Osteoblast (primary cell): ENCODE measurements at regions not wholly inside any gene's neighbourhood (a gene's known extent, or its start where the extent isn't known, plus 50 kb on each side); places are given as distances from the start of the nearest gene placed in this dataset.

Source experiments
- DNase-seq: peaks from one replicate; pipeline ENCODE4 v3.0.0; 2011; ENCODE audit warnings: low spot score, mixed read lengths; ENCODE audit not compliant: insufficient read length; ENCODE audit errors: missing footprints
- H2AFZ ChIP-seq: 2 replicates; pipeline ENCODE4 v1.6.0; 2011; ENCODE audit warnings: mild to moderate bottlenecking, low read length
- H3K27ac ChIP-seq: 2 replicates; pipeline ENCODE4 v1.5.1; 2011; ENCODE audit warnings: mild to moderate bottlenecking, low read depth, low read length, moderate library complexity
- H3K27me3 ChIP-seq: 2 replicates; pipeline ENCODE4 v1.6.0; 2012; ENCODE audit warnings: mild to moderate bottlenecking, control low read depth, inconsistent platforms, low read length, moderate library complexity; ENCODE audit not compliant: insufficient read depth
- H3K36me3 ChIP-seq: 2 replicates; pipeline ENCODE4 v1.5.1; 2011; ENCODE audit warnings: mild to moderate bottlenecking, low read length, control low read depth, moderate library complexity; ENCODE audit not compliant: insufficient read depth
- H3K4me1 ChIP-seq: 2 replicates; pipeline ENCODE4 v1.5.1; 2011; ENCODE audit warnings: mild to moderate bottlenecking, low read length, control low read depth, moderate library complexity; ENCODE audit not compliant: insufficient read depth
- H3K4me2 ChIP-seq: 2 replicates; pipeline ENCODE4 v1.6.0; 2011; ENCODE audit warnings: mild to moderate bottlenecking, low read length; ENCODE audit not compliant: insufficient read depth
- H3K4me3 ChIP-seq: fragments of 200-600 bp; sonication (generic); 3 replicates; pipeline ENCODE4 v1.5.1; 2012; ENCODE audit warnings: mild to moderate bottlenecking, low read length, inconsistent platforms; ENCODE audit not compliant: insufficient read depth
- H3K79me2 ChIP-seq: 2 replicates; pipeline ENCODE4 v1.6.0; 2012; ENCODE audit warnings: mild to moderate bottlenecking, low read length, control low read depth, inconsistent platforms; ENCODE audit not compliant: insufficient read depth
- H3K9me3 ChIP-seq: 2 replicates; pipeline ENCODE4 v1.5.1; 2011; ENCODE audit warnings: low read depth, low read length, control low read depth
- H4K20me1 ChIP-seq: 2 replicates; pipeline ENCODE4 v1.6.0; 2012; ENCODE audit warnings: mild to moderate bottlenecking, low read length, control low read depth; ENCODE audit not compliant: insufficient read depth
- CTCF ChIP-seq: IDR thresholded peaks from 2 replicates; pipeline ENCODE4 v1.5.1; 2011; ENCODE audit warnings: mild to moderate bottlenecking, low read depth, low read length, moderate library complexity; ENCODE audit errors: extremely low read depth

GRCh38 chr2:21289989-21290388 lies 166.2 kb downstream of the TDRD15 start:
- TF ChIP-seq CTCF: no peak
- H3K4me3 ChIP-seq: no peak overlapping the region
- peak; percentile 38 for DNase-seq
- H4K20me1 ChIP-seq: no peaks in the 10 kb centered on the region
- H3K27me3 ChIP-seq: no peaks in the 10 kb centered on the region
- H3K9me3 ChIP-seq: peaks cover 2% of the 10 kb centered on the region
- no peak overlapping the region for H3K27ac ChIP-seq
- H3K79me2 ChIP-seq: no peaks in the 10 kb centered on the region
- H3K4me1 ChIP-seq: no peaks in the 10 kb centered on the region
- no peak overlapping the region for H3K4me2 ChIP-seq
- H2AFZ ChIP-seq: no peak overlapping the region
- H3K36me3 ChIP-seq: no peaks in the 10 kb centered on the region

- Histone ChIP-seq H3K4me3 (no peak overlapping the region), H3K27me3 (no peaks in the 10 kb centered on the region), H4K20me1 (no peaks in the 10 kb centered on the region), H3K79me2 (no peaks in the 10 kb centered on the region), H3K4me2 (no peak overlapping the region), H3K36me3 (no peaks in the 10 kb centered on the region), H2AFZ (no peak overlapping the region), H3K9me3 (peaks cover 2% of the 10 kb centered on the region), H3K4me1 (no peaks in the 10 kb centered on the region), H3K27ac (no peak overlapping the region)
- no peak for TF ChIP-seq CTCF
- DNase-seq: no peak
Measured at GRCh38 chr2:21291426-21291825, 167.7 kb downstream of the TDRD15 start.

- H3K9me3 ChIP-seq: peaks cover 2% of the 10 kb centered on the region
- DNase-seq: no peak
- no peaks in the 10 kb centered on the region for H3K27me3 ChIP-seq
- H4K20me1 ChIP-seq: no peaks in the 10 kb centered on the region
- no peaks in the 10 kb centered on the region for H3K79me2 ChIP-seq
- no peaks in the 10 kb centered on the region for H3K4me1 ChIP-seq
- H3K4me3 ChIP-seq: no peak overlapping the region
- H3K4me2 ChIP-seq: no peak overlapping the region
- H3K27ac ChIP-seq: no peak overlapping the region
- no peak for TF ChIP-seq CTCF
- no peaks in the 10 kb centered on the region for H3K36me3 ChIP-seq
- no peak overlapping the region for H2AFZ ChIP-seq
Measured at GRCh38 chr2:21294446-21294845, 170.7 kb downstream of the TDRD15 start.

- Histone ChIP-seq H3K27ac (no peak overlapping the region), H3K4me3 (no peak overlapping the region), H2AFZ (no peak overlapping the region), H3K4me1 (no peaks in the 10 kb centered on the region), H4K20me1 (no peaks in the 10 kb centered on the region), H3K4me2 (no peak overlapping the region), H3K79me2 (no peaks in the 10 kb centered on the region), H3K27me3 (no peaks in the 10 kb centered on the region), H3K36me3 (no peaks in the 10 kb centered on the region), H3K9me3 (no peaks in the 10 kb centered on the region)
- no peak for TF ChIP-seq CTCF
- DNase-seq: no peak
Measured at GRCh38 chr2:21299411-21299810, 175.6 kb downstream of the TDRD15 start.
